DOHH2 (cell line): ENCODE measurements at regions not wholly inside any gene's neighbourhood (a gene's known extent, or its start where the extent isn't known, plus 50 kb on each side); places are given as distances from the start of the nearest gene placed in this dataset.

ENCODE experiments used
- CTCF ChIP-seq: fragments of 200-600 bp; sonication (generic); IDR thresholded peaks from one replicate; pipeline ENCODE4 v1.5.1; 2014; ENCODE audit warnings: antibody characterized with exemption, mild to moderate bottlenecking, low read depth, low read length; ENCODE audit not compliant: poor library complexity, severe bottlenecking
- EZH2phosphoT487 ChIP-seq: fragments of 200-600 bp; sonication (generic); IDR thresholded peaks from 2 replicates; pipeline ENCODE4 v1.6.1; 2017; ENCODE audit warnings: borderline replicate concordance, mild to moderate bottlenecking, antibody characterized with exemption, low read length, moderate library complexity, mixed read lengths

- TF ChIP-seq CTCF (no peak), EZH2phosphoT487 (no peak)
Measured at GRCh38 chr2:40964509-40965250, 512.8 kb upstream of the SLC8A1 start.
